GM11168 (cell line): ENCODE measurements at regions not wholly inside any gene's neighbourhood (a gene's known extent, or its start where the extent isn't known, plus 50 kb on each side); places are given as distances from the start of the nearest gene placed in this dataset.
"Not testable (repeated sequence)": the region's sequence is repeated elsewhere in the genome, so short reads cannot be mapped to it uniquely, and the experiment has no call there.

Experiments used
- in situ Hi-C: fragments of 300-500 bp; cut with MboI; formaldehyde crosslinking; loops from one replicate; pipeline ENCODE4 v1.12.0; 2022; ENCODE audit warnings: low sequenced_read_pairs; ENCODE audit not compliant: unreplicated experiment

DNA sequence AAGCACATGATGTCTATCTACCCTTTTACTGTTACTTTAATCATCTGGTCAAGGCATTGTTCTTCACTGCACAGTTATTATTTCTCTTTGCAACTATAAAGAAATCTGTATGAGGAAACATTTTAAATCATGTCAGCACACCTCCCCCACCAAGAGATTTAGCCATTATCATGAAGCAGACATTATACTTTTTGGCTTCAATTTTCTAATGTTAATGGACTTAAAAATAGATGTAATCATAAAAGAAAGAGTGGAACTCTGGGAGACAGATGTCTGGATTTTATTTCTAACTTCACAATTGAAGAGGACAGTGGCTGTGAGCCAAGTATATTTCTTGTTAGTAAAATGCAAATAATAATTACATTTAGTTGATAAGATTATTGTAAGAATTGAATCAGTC lies 932.4 kb downstream of the TAF11L14 start:
- in situ Hi-C loops: no loop called here

DNA sequence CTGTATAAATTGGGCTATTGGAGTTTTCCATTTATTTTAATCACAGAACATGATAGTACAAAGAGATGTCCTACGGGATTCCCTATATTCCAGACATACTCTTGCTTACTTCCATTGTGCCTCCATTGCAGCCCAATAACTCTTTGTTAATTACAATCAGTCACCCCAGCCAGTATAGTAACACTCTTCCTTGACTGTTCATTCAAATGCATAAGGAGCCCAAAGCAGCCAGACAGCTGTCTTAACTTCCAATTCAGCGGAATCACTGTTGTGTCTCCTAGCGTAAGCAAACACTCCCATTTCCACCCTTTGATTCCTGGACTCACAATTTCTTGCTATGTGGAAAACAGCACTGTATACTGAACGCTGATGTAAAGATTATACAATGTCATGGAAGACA lies 942.3 kb downstream of the TAF11L14 start:
- in situ Hi-C loops: no loop called here

DNA sequence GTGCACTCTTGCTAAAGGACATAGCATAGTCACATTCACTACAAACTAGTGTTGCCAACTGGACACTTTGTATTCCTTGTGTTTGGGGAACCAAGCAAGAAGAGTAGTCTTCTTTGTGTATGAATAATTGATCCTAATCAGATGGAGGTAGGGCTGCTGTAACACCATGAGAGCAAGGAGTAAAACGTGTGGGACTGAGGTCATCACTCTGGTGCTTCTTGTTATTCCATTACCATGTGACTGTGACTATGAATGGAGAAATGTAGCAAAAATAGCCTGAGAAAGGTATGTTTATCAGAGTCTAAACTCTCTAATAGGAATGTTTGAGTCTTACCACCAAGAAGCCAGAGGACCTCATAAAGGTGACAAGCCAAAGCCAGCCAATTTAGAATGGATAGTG lies 966.9 kb downstream of the TAF11L14 start:
- in situ Hi-C loops: no loop called here

DNA sequence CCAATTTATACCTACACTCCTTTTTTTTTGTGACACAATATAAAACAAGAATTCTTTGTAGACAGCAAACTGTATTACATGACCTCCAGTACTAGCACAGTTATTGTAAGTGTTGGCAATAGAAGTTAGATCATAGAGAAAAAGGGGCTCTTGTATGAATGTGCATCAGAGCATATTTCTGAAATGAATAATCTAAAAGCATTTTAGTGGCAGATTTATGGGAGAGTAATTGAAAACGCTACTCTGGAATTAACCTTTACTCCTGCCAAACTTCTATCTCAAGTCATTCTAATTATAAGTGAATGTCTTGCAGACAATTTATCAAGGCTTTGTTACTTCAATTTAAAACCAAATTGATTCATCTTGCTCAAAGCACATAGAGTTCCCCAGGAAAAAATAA lies 968.1 kb downstream of the TAF11L14 start:
- in situ Hi-C loops: no loop called here

DNA sequence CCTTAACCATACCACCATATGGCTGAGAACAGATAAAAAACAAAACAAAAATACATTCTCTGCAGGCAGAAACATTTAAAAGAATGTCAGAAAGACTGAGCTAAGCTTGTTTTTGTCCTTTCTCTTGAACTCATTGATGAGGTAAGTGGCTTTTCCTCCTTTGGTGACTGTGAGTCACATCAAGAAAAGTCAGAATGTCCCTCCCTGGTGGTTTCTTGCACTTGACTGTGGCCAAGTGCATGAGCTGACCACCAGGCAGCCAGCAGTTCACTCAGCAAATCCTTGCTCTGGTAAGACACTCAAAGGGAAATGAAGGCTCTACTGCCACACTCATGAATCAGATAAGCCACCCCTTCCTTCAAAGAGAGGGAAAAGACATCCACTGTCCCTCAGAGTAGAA lies 970.9 kb downstream of the TAF11L14 start:
- in situ Hi-C loops: no loop called here

DNA sequence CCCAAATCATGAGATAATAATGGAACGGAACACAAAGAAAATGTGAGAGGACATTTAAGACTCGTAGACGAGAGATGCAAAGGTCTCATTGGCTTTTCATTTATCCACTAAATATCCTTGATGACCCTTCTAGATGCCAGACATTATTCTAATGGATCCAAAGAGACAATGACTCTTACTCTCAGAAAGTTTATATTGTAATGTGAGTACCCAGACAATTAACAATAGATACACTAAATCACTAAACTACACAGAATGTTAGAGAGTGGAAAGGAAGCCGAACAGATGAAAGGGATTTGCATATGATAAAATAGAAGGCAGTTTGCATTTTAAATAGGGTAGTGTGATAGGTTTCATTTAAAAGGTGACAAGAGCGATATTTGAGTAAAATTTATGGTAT lies 973.3 kb downstream of the TAF11L14 start:
- in situ Hi-C loops: no loop called here

DNA sequence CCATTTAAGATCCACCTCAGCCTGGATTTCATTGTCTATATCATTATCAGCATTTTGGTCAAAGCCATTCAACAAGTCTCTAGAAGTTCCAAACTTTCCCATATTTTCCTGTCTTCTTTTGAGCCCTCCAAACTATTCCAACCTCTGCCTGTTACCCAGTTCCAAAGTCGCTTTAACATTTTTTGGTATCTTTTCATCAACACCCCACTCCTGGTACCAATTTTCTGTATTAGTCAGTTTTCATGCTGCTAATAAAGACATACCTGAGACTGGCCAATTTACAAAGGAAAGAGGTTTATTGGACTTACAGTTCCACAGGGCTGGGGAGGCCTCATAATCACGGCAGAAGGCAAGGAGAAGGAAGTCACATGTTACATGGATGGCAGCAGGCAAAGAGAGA lies 982.9 kb downstream of the TAF11L14 start:
- in situ Hi-C loops: not testable (repeated sequence)

DNA sequence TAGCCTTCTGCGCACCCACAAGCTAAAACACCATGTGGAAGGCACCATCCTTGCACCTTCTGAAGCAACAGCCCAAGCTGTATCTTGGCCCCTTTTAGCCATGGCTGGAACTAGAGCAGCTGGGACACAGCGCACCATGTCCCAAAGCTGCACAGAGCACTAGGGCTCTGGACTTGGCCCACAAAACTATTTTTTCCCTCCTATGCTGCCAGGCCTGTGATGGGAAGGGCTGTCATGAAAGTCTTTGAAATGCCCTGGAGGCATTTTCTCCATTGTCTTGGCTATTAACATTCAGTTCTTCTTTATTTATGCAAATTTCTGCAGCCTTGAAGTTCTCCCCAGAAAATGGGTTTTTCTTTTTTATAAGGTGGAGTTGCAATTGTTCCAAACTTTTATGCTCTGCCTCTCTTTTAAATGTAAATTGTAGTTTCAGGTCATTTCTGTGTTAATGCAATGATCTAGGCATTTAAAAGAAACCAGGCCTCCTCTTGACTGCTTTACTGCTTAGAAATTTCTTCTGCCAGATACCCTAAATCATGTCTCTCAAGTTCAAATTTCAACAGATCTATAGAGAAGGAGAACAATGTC lies 996.3 kb downstream of the TAF11L14 start:
- in situ Hi-C loops: no loop called here

DNA sequence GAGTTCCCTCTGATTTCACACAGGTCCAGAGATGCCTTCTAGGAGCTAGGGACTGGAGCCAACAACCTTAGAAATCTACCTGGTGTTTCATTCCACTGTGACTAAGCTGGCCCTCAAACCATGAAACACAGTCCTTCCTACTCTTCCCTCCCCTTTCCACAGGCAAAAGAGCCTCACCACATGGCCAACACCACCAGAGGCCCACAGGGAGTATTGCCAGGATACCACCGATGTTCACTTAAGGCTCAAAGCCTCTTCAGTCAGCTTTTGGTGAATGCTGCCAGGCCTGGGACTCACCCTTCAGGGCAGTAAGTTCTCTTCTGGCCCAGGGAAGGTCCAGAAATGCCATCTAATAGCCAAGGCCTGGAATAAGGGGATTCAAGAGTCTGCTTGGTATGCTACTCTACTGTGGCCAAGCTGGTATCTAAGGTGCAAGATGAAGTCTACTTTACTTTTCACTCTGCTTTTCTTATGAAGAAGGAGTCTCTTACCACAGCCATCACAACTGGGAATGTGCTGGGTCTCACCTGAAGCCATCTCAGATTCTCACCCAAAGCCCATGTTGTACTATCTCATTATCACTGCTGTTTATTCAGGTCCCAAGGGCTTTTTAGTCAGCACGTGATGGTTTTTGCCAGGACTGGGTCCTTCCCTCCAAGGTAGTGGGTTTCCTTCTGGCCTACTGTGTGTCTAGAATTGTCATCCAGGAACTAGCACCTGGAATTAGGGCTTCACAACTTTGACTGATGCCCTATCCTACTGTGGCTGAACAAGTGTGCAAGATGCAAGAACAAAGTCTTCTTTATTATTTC lies 1018.4 kb downstream of the TAF11L14 start:
- in situ Hi-C loops: no loop called here

DNA sequence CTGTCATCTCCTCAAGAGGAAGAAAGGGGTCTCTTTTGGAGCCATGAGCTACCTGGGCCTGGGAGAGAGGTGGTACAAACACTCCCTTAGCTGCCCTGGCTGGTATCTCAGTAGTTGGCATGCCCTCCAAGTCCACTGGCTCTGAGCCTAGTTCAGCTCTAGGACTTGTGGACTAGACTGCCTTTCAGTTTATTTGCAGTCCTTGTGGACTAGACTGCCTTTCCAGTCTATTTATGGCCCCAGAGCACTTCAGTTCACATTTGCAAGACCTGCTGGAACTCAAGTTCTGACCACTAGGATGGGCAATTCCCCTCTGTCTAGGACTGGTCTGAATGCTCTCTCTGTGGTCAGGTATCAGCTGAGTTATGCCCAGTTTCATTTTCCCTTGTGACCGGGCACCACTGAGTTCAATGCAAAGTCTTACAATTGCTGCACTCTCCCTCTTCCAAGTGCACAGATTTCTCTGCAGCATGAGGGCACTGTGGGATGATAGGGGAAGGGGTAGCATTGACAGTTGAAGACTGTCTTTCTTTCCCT lies 1019.0 kb downstream of the TAF11L14 start:
- in situ Hi-C loops: no loop called here

DNA sequence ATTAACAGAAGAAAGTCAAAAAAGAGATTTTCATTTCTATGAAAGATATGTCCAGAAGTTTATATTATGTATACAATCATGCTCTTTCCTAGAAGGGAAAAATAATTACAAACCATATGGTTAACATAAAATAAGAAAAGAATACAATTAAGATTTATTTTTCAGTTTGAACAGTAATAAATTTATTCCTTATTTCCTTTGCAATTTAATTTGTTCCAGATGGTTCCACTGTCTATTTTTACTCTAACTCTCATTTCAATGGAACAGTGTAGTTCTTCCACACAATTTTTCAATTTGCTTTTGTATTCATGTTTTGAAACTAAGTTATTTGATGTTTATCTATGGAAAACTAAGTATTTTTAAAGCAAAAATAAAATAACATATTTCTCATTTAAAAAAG lies 1026.3 kb downstream of the TAF11L14 start:
- in situ Hi-C loops: no loop called here

DNA sequence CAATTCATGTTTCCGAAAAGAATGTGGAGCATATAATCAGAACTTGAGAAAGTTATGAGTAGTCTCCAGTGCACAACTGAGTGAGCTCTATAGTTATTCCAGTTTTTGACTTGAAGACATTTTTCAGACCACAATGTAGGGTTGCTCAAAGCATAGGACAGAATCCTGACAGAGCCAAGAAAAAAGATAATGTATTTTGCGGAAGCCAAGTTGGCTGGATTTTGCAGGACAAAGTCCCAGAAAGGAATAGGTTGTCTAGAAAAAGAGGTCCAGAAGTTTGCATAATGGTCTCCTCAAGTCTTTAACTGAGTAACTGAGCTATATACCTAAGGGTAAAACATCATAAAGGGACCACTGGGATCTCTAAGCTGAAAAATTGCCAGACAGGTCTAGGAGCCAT lies 1028.0 kb downstream of the TAF11L14 start:
- in situ Hi-C loops: no loop called here

DNA sequence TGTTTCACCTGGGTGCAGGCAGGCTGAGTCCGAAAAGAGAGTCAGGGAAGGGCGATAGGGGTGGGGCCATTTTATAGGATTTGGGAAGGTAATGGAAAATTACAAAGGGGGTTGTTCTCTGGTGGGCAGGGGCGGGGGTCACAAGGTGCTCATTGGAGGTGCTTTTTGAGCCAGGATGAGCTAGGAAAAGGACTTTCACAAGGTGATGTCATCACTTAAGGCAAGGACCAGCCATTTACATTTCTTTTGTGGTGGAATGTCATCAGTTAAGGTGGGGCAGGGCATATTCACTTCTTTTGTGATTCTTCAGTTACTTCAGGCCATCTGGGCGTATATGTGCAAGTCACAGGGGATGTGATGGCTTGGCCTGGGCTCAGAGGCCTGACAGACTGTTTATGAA lies 1040.0 kb downstream of the TAF11L14 start:
- in situ Hi-C loops: not testable (repeated sequence)

DNA sequence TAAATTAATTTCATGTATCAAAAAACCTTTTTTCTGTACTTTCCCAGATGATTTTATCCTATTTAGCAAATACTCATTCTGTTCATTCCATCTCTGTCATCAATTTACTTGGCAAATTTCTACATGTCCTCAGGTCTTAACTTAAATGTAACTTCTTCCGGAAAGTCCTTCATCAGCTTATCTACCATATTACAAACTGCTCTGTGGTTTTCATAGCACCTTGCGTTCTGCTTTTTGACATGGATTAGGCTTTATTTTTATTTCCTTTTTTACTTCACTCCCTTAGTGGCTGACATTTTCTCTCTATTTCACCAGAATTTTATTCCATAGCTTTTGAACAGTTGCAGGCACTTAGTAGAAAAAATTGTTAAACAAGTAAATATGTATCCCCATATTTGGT lies 1040.8 kb downstream of the TAF11L14 start:
- in situ Hi-C loops: no loop called here

DNA sequence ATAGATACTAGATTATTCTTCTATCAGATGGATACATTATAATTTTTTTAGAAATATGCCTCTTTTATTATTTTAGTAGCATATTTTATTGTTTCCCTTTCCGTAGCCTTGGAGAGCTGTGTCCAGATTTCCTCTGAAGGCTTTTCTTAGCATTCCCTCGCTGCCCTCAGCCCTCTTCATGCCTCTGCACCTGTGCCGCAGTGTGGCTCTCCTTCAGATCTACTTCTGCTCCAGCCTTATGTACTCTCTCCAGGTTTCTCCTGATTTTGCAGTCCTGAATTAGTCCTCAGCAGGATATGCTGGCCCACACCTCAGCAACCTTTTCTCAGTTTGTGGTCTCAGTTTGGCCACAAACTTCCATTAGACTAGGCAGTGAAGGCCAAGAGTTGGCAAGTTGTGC lies 1052.0 kb downstream of the TAF11L14 start:
- in situ Hi-C loops: no loop called here

DNA sequence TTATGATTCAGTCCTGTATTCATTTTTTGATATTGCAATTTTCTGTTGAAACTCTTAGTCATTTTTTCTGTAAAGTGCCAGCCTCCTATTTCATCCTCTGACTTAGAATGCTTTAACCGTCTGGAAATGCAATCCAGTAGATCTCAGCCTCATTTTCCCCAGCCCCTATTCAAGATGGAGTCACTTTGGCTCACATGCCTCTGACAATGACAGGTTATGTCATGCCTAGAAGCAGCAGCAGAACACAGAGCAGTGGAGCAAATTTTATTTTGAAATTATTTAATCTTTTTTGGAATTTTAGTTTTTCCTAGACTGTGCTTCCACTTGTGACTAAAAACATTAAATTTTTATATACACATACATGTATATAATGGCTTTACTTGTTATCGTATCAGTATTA lies 1053.2 kb downstream of the TAF11L14 start:
- in situ Hi-C loops: no loop called here

DNA sequence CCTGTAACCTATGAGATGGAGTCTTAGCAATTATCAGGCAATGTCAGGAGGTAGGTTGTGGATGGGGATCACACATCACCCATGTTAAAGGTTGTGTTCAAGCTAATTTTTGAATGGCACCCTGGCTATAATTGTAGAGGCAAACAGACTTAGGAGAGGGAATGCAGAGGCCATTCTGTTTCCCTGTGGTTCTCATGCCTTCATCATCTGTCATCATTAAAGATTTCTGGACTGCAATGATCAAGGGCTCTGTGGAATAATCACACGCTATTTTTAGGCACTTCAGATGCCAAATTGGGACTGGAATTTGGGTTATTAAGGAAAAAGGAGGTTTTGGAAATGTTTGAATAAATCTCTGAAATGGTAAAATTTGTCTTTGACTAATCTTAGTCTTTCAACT lies 1065.4 kb downstream of the TAF11L14 start:
- in situ Hi-C loops: loop anchor here (10.0 kb wide), 1 partner anchor 305 kb away; no protein-coding TSS in a partner anchor

DNA sequence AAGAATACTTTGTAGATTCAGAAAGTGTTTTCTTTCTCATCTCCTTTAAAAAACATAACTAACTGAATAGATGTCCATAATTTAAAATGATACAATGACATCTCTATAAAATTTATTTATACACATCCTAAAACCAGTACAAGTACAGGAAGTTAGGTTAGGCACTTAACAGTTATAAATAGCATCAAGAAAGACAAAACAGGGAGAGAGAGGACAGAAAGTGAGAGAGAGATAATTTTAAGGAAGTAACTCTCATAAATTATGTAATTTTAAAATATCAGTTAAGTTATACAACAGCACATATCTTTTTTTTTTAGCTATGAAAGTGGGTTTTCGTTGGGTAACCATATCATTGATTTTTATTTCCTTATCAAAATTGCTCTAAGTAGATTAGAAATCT lies 1068.6 kb downstream of the TAF11L14 start:
- in situ Hi-C loops: no loop called here

DNA sequence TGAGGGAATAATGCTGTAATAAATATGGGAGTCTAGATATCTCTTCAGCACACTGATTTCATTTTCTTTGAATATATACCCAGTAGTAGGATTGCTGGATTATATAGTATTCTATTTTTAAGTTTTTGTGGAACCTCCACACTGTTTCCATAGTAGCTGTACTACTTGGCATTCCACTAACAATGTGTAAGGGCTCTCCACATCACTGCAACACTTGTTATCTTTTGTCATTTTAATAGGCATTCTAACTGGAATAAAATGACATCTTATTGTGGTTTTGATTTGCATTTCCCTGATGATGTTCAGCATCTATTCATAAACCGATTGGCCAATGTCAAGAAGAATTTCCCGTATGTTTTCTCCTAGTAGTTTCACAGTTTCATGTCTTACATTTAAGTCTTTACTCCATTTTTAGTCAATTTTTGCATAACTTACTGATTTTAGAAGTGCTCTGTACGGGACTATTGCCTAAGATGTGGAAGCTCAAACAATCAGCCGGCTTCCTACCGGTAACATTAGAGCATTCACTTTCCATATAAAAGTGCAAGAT lies 1078.8 kb downstream of the TAF11L14 start:
- in situ Hi-C loops: no loop called here

DNA sequence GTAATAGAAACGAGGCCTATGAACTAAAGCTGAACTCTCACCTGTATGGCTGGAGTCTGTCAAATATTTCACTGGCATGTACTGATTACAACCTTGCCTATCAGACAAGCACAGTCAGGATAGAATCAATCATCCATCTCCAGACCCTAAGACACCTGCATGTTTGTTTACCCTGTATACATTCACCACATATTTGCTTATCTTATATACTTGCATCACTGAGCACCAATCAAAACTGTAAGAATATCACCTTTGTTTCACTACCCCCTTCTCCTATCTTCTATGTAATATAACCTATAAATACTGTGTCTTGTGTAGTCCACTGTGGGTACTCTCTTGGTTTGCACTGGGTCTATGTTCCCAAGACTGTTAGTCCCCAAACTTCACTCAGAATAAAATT lies 1085.7 kb downstream of the TAF11L14 start:
- in situ Hi-C loops: no loop called here
